PC-9 (cell line): ENCODE measurements at regions not wholly inside any gene's neighbourhood (a gene's known extent, or its start where the extent isn't known, plus 50 kb on each side); places are given as distances from the start of the nearest gene placed in this dataset.

Experiments
- BruUV-seq: library from RNA; stranded (reverse); fragments of 400-500 nt; replicated peaks from 2 replicates; lab custom pipeline; 2021; lab: Mats Ljungman, UMichigan
- CTCF ChIA-PET: fragments of 300-600 bp; sonication (Branson Sonifier 250); formaldehyde crosslinking; loops from one replicate; lab custom pipeline; 2022; ENCODE audit warnings: antibody characterized with exemption; lab: Charles Lee
- POLR2A ChIA-PET: fragments of 300-600 bp; sonication (Branson Sonifier 250); formaldehyde crosslinking; loops from one replicate; lab custom pipeline; 2022; ENCODE audit warnings: antibody characterized with exemption; ENCODE audit not compliant: unreplicated experiment; lab: Charles Lee
- DNase-seq, 2 experiments: peaks; one replicate each; pipeline versions ENCODE4 v3.0.0 to v3.0.0-alpha.2; 2015 to 2022; ENCODE audit warnings: mixed read lengths in 1 of 2
- H2AFZ ChIP-seq: fragments of 200-600 bp; sonication (generic); 2 replicates; pipeline ENCODE4 v1.8.1; 2017; ENCODE audit warnings: antibody characterized with exemption
- H3F3A ChIP-seq: fragments of 200-600 bp; sonication (generic); 2 replicates; pipeline ENCODE4 v1.8.1; 2017; ENCODE audit warnings: antibody characterized with exemption, mild to moderate bottlenecking, low read depth; ENCODE audit not compliant: insufficient read depth
- H3K27ac ChIP-seq: fragments of 200-600 bp; sonication (generic); 2 replicates; pipeline ENCODE4 v1.6.1; 2016; ENCODE audit warnings: mixed run types
- H3K27me3 ChIP-seq: fragments of 200-600 bp; sonication (generic); 2 replicates; pipeline ENCODE4 v1.6.1; 2016; ENCODE audit warnings: low read depth, mixed run types; ENCODE audit not compliant: insufficient read depth
- H3K36me3 ChIP-seq: fragments of 200-600 bp; sonication (generic); 2 replicates; pipeline ENCODE4 v1.6.1; 2016; ENCODE audit warnings: low read depth, mixed run types
- H3K4me1 ChIP-seq: fragments of 200-600 bp; sonication (generic); replicated peaks from 2 replicates; pipeline ENCODE4 v1.6.1; 2016; ENCODE audit warnings: mixed run types; ENCODE audit not compliant: insufficient read depth
- H3K4me2 ChIP-seq: fragments of 200-600 bp; sonication (generic); 2 replicates; pipeline ENCODE4 v1.6.1; 2017; ENCODE audit warnings: mixed run types
- H3K4me3 ChIP-seq: fragments of 200-600 bp; sonication (generic); 2 replicates; pipeline ENCODE4 v1.6.1; 2016; ENCODE audit warnings: mixed run types
- H3K79me2 ChIP-seq: fragments of 200-600 bp; sonication (generic); 2 replicates; pipeline ENCODE4 v1.6.1; 2017; ENCODE audit warnings: low read depth, mixed run types
- H3K9me2 ChIP-seq: fragments of 200-600 bp; sonication (generic); 2 replicates; pipeline ENCODE4 v1.8.1; 2017; ENCODE audit warnings: mild to moderate bottlenecking; ENCODE audit not compliant: insufficient read depth
- H3K9me3 ChIP-seq: fragments of 200-600 bp; sonication (generic); 2 replicates; pipeline ENCODE4 v1.8.1; 2016; ENCODE audit warnings: low read depth; ENCODE audit not compliant: insufficient read depth
- H4K20me1 ChIP-seq: fragments of 200-600 bp; sonication (generic); 2 replicates; pipeline ENCODE4 v1.8.1; 2017; ENCODE audit not compliant: insufficient read depth
- CTCF ChIP-seq: fragments of 200-600 bp; sonication (generic); conservative IDR thresholded peaks from 2 replicates; pipeline ENCODE4 v1.6.1; 2017; ENCODE audit warnings: mixed run types, antibody characterized with exemption, mild to moderate bottlenecking, moderate library complexity
- EZH2 ChIP-seq: fragments of 200-600 bp; sonication (generic); IDR thresholded peaks from 2 replicates; pipeline ENCODE4 v1.8.0; 2017; ENCODE audit warnings: antibody characterized with exemption, low read depth
- intact Hi-C: fragments of 100-400 bp; cut with micrococcal nuclease; formaldehyde crosslinking; loops from one replicate; pipeline ENCODE4 v1.10.0; 2022; ENCODE audit not compliant: unreplicated experiment

- BruUV-seq: no TSS peak
- ChIA-PET POLR2A (interaction anchor here (0.6 kb wide), 1 partner anchor 123 kb away, joined by 10 read pairs; no protein-coding TSS in a partner anchor), CTCF (no interaction called here)
- H3K4me1 ChIP-seq: peaks cover 36% of the 10 kb centered on the region
- H3F3A ChIP-seq: peaks cover 26% of the 10 kb centered on the region
- TF ChIP-seq EZH2: no peak
- TF ChIP-seq CTCF: no peak
- peak overlapping the region; percentile 65 for H3K27ac ChIP-seq
- no peak for DNase-seq
- H3K4me2 ChIP-seq: peak overlapping the region; percentile 57
- no peaks in the 10 kb centered on the region for H3K27me3 ChIP-seq
- H3K79me2 ChIP-seq: no peaks in the 10 kb centered on the region
- H3K36me3 ChIP-seq: no peaks in the 10 kb centered on the region
- intact Hi-C loops: no loop called here
- no peak overlapping the region for H3K4me3 ChIP-seq
- no peaks in the 10 kb centered on the region for H3K9me3 ChIP-seq
- 0 out of 2 replicates have a peak, but pooled peaks cover 4% of the 10 kb centered on the region for H3K9me2 ChIP-seq
- H2AFZ ChIP-seq: no peak overlapping the region
- no peaks in the 10 kb centered on the region for H4K20me1 ChIP-seq
These were observed 125.4 kb downstream of the DYRK2 start for GRCh38 chr12:67773896-67774295.

- H4K20me1 ChIP-seq: no peaks in the 10 kb centered on the region
- BruUV-seq: no TSS peak
- no peaks in the 10 kb centered on the region for H3K79me2 ChIP-seq
- TF ChIP-seq CTCF (no peak), EZH2 (no peak)
- no peak overlapping the region for H2AFZ ChIP-seq
- H3F3A ChIP-seq: peaks cover 26% of the 10 kb centered on the region
- 0 out of 2 replicates have a peak, but pooled peaks cover 4% of the 10 kb centered on the region for H3K9me2 ChIP-seq
- H3K9me3 ChIP-seq: 0 out of 2 replicates have a peak, but pooled peaks cover 5% of the 10 kb centered on the region
- H3K27ac ChIP-seq: peak overlapping the region; percentile 65
- H3K36me3 ChIP-seq: no peaks in the 10 kb centered on the region
- H3K4me1 ChIP-seq: peaks cover 36% of the 10 kb centered on the region
- no peaks in the 10 kb centered on the region for H3K27me3 ChIP-seq
- H3K4me2 ChIP-seq: peak overlapping the region; percentile 57
- ChIA-PET POLR2A (interaction anchor here (0.7 kb wide), 1 partner anchor 506 kb away, joined by 5 read pairs; no protein-coding TSS in a partner anchor), CTCF (no interaction called here)
- no peak overlapping the region for H3K4me3 ChIP-seq
- intact Hi-C loops: no loop called here
- DNase-seq: peak; percentile 28 to 89
These were observed 126.5 kb downstream of the DYRK2 start for GRCh38 chr12:67774983-67775587.

GRCh38 chr12:67780580-67781084 lies 132.1 kb downstream of the DYRK2 start:
- Histone ChIP-seq H3K4me2 (no peak overlapping the region), H3F3A (peaks cover 5% of the 10 kb centered on the region; the same call in 1 of the 2 replicates), H4K20me1 (no peaks in the 10 kb centered on the region), H3K4me3 (no peak overlapping the region), H3K4me1 (peaks cover 8% of the 10 kb centered on the region), H2AFZ (no peak overlapping the region), H3K79me2 (no peaks in the 10 kb centered on the region), H3K9me2 (0 out of 2 replicates have a peak, but pooled peaks cover 4% of the 10 kb centered on the region), H3K27ac (no peak overlapping the region), H3K36me3 (no peaks in the 10 kb centered on the region), H3K27me3 (no peaks in the 10 kb centered on the region), H3K9me3 (peaks cover 12% of the 10 kb centered on the region; the same call in 1 of the 2 replicates)
- intact Hi-C loops: no loop called here
- ChIA-PET CTCF (no interaction called here), POLR2A (no interaction called here)
- TF ChIP-seq CTCF: no peak
- no peak for TF ChIP-seq EZH2
- no TSS peak for BruUV-seq
- DNase-seq: peak in 1 of 2 experiments; percentile 5
